K562 (cell line): ENCODE measurements at regions not wholly inside any gene's neighbourhood (a gene's known extent, or its start where the extent isn't known, plus 50 kb on each side); places are given as distances from the start of the nearest gene placed in this dataset.
A peak's percentile ranks its signal among the peaks of the same experiment; 100 is the strongest.

Experiments
- BRCA1 ChIP-seq, 2 experiments: fragments of 450-650 bp in 1 of 2; sonication (generic) in 1 of 2; formaldehyde crosslinking in 1 of 2; IDR thresholded peaks; 2 replicates each; pipeline versions ENCODE4 v1.5.0 to v1.6.1; 2017 to 2020; ENCODE audit warnings: mild to moderate bottlenecking in 1 of 2, missing genetic modification reagents in 1 of 2
- FOXM1 ChIP-seq, 2 experiments: fragments of 450-650 bp in 1 of 2; sonication (generic) in 1 of 2; formaldehyde crosslinking in 1 of 2; IDR thresholded peaks; 2 replicates each; pipeline versions ENCODE4 v1.6.1 to v1.9.0; 2017 to 2022; ENCODE audit warnings: low read depth in 2 of 2, mild to moderate bottlenecking in 2 of 2, missing genetic modification reagents in 1 of 2, moderate library complexity in 1 of 2
- GATAD2A ChIP-seq: fragments of 450-650 bp; IDR thresholded peaks from 2 replicates; pipeline ENCODE4 v1.6.1; 2017
- KDM1A ChIP-seq, 2 experiments: fragments of 450-650 bp; IDR thresholded peaks; 2 replicates each; pipeline ENCODE4 v1.6.1; 2016; ENCODE audit warnings: mild to moderate bottlenecking in 2 of 2
- MCM2 ChIP-seq: fragments of 450-650 bp; IDR thresholded peaks from 2 replicates; pipeline ENCODE4 v1.6.1; 2017; ENCODE audit warnings: low read depth, mild to moderate bottlenecking
- MXI1 ChIP-seq: IDR thresholded peaks from 2 replicates; pipeline ENCODE4 v1.6.1; 2011; ENCODE audit warnings: low read depth, mild to moderate bottlenecking, improper control_type of control experiment, low read length
- POLR2A ChIP-seq: fragments of 450-650 bp; conservative IDR thresholded peaks from 2 replicates; pipeline ENCODE4 v1.6.1; 2016
- ZZZ3 ChIP-seq: fragments of 450-650 bp; IDR thresholded peaks from 2 replicates; pipeline ENCODE4 v1.6.1; 2016; ENCODE audit warnings: antibody characterized with exemption, mild to moderate bottlenecking, moderate library complexity
- TF ChIP-seq, protein P1 (sequence below): sonication (generic); formaldehyde crosslinking; IDR thresholded peaks from 2 replicates; pipeline ENCODE4 v1.8.1; 2022; ENCODE audit warnings: missing genetic modification reagents
- TF ChIP-seq, protein P2 (sequence below): sonication (generic); formaldehyde crosslinking; IDR thresholded peaks from 2 replicates; pipeline ENCODE4 v1.8.0; 2022; ENCODE audit warnings: missing genetic modification reagents, mild to moderate bottlenecking, borderline replicate concordance
- TF ChIP-seq, protein P3 (sequence below), 2 experiments: fragments of 450-650 bp; formaldehyde crosslinking in 1 of 2; IDR thresholded peaks; 2 replicates each; pipeline versions ENCODE4 v1.4.0 to v1.6.1; 2014 to 2020; ENCODE audit warnings: mild to moderate bottlenecking in 2 of 2, borderline replicate concordance in 1 of 2, low read depth in 1 of 2
- TF ChIP-seq, protein P4 (sequence below), 3 experiments: IDR thresholded peaks in 2 of 3; conservative IDR thresholded peaks in 1 of 3; 2 replicates each; pipeline ENCODE4 v1.5.1; 2011 to 2012; ENCODE audit warnings: low read length in 3 of 3, mild to moderate bottlenecking in 3 of 3, control low read depth in 2 of 3, improper control_type of control experiment in 1 of 3, inconsistent platforms in 1 of 3, low read depth in 1 of 3, mixed read lengths in 1 of 3, moderate library complexity in 1 of 3; ENCODE audit not compliant: insufficient read depth in 2 of 3
- TF ChIP-seq, protein P5 (sequence below): sonication (generic); formaldehyde crosslinking; IDR thresholded peaks from 2 replicates; pipeline ENCODE4 v1.8.1; 2023; ENCODE audit warnings: mild to moderate bottlenecking, missing genetic modification reagents

DNA sequence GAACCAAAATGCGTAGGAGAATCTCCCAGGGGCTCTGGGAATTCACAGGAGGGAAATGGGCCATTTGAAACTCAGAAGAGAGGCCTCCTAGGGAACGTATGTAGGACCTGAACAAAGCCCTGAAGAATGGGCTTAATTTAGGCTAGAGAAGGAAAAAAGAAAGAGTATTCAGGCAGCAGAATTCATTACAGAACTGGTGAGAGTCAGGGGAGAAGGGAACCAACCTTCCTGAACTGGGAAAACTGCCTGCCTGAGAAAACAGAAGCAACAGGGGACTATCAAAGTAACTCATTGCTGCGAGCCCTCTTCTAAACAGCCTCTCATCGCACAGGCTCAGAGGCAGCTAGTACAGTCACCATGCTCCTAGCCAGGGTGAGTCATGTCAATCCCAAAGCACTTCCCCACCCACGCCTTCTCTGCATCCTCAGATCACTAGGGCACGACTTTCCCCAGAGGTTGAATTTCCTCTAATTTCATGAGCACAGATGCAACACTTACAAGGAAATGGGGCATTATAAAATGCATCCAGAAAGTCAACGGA is 98.1 kb downstream of the ADSS2 start:
- TF ChIP-seq, protein P1, sequence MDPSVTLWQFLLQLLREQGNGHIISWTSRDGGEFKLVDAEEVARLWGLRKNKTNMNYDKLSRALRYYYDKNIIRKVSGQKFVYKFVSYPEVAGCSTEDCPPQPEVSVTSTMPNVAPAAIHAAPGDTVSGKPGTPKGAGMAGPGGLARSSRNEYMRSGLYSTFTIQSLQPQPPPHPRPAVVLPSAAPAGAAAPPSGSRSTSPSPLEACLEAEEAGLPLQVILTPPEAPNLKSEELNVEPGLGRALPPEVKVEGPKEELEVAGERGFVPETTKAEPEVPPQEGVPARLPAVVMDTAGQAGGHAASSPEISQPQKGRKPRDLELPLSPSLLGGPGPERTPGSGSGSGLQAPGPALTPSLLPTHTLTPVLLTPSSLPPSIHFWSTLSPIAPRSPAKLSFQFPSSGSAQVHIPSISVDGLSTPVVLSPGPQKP (CRISPR knock-in tag), result no peak
- TF ChIP-seq, protein P2, sequence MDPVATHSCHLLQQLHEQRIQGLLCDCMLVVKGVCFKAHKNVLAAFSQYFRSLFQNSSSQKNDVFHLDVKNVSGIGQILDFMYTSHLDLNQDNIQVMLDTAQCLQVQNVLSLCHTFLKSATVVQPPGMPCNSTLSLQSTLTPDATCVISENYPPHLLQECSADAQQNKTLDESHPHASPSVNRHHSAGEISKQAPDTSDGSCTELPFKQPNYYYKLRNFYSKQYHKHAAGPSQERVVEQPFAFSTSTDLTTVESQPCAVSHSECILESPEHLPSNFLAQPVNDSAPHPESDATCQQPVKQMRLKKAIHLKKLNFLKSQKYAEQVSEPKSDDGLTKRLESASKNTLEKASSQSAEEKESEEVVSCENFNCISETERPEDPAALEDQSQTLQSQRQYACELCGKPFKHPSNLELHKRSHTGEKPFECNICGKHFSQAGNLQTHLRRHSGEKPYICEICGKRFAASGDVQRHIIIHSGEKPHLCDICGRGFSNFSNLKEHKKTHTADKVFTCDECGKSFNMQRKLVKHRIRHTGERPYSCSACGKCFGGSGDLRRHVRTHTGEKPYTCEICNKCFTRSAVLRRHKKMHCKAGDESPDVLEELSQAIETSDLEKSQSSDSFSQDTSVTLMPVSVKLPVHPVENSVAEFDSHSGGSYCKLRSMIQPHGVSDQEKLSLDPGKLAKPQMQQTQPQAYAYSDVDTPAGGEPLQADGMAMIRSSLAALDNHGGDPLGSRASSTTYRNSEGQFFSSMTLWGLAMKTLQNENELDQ, result no peak
- TF ChIP-seq KDM1A (IDR thresholded peaks at IDR 0.05) (peak in 1 of 2 experiments; percentile 27; a peak in 2 of 4 replicates), ZZZ3 (no peak), POLR2A (peak; percentile 52), MCM2 (no peak), GATAD2A (no peak), MXI1 (no peak), FOXM1 (IDR thresholded peaks at IDR 0.05; ENCODE audit: low read depth) (no peak), FOXM1 (CRISPR knock-in tag; IDR thresholded peaks at IDR 0.05; ENCODE audit: low read depth) (no peak), BRCA1 (IDR thresholded peaks at IDR 0.05) (no peak), BRCA1 (CRISPR knock-in tag; IDR thresholded peaks at IDR 0.05) (no peak)
- TF ChIP-seq, protein P3, sequence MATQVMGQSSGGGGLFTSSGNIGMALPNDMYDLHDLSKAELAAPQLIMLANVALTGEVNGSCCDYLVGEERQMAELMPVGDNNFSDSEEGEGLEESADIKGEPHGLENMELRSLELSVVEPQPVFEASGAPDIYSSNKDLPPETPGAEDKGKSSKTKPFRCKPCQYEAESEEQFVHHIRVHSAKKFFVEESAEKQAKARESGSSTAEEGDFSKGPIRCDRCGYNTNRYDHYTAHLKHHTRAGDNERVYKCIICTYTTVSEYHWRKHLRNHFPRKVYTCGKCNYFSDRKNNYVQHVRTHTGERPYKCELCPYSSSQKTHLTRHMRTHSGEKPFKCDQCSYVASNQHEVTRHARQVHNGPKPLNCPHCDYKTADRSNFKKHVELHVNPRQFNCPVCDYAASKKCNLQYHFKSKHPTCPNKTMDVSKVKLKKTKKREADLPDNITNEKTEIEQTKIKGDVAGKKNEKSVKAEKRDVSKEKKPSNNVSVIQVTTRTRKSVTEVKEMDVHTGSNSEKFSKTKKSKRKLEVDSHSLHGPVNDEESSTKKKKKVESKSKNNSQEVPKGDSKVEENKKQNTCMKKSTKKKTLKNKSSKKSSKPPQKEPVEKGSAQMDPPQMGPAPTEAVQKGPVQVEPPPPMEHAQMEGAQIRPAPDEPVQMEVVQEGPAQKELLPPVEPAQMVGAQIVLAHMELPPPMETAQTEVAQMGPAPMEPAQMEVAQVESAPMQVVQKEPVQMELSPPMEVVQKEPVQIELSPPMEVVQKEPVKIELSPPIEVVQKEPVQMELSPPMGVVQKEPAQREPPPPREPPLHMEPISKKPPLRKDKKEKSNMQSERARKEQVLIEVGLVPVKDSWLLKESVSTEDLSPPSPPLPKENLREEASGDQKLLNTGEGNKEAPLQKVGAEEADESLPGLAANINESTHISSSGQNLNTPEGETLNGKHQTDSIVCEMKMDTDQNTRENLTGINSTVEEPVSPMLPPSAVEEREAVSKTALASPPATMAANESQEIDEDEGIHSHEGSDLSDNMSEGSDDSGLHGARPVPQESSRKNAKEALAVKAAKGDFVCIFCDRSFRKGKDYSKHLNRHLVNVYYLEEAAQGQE (IDR thresholded peaks at IDR 0.05; ENCODE audit: borderline replicate concordance), result no peak
- TF ChIP-seq, protein P3 (CRISPR knock-in tag; IDR thresholded peaks at IDR 0.05; ENCODE audit: low read depth), result no peak
- TF ChIP-seq, protein P4, sequence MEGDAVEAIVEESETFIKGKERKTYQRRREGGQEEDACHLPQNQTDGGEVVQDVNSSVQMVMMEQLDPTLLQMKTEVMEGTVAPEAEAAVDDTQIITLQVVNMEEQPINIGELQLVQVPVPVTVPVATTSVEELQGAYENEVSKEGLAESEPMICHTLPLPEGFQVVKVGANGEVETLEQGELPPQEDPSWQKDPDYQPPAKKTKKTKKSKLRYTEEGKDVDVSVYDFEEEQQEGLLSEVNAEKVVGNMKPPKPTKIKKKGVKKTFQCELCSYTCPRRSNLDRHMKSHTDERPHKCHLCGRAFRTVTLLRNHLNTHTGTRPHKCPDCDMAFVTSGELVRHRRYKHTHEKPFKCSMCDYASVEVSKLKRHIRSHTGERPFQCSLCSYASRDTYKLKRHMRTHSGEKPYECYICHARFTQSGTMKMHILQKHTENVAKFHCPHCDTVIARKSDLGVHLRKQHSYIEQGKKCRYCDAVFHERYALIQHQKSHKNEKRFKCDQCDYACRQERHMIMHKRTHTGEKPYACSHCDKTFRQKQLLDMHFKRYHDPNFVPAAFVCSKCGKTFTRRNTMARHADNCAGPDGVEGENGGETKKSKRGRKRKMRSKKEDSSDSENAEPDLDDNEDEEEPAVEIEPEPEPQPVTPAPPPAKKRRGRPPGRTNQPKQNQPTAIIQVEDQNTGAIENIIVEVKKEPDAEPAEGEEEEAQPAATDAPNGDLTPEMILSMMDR (IDR thresholded peaks at IDR 0.05 in 2 of 3, conservative IDR thresholded peaks at IDR 0.05 in 1 of 3; ENCODE audit: insufficient read depth in 2 of 3, low read depth in 1 of 3, low read length in 3 of 3), result no peak
- TF ChIP-seq, protein P5, sequence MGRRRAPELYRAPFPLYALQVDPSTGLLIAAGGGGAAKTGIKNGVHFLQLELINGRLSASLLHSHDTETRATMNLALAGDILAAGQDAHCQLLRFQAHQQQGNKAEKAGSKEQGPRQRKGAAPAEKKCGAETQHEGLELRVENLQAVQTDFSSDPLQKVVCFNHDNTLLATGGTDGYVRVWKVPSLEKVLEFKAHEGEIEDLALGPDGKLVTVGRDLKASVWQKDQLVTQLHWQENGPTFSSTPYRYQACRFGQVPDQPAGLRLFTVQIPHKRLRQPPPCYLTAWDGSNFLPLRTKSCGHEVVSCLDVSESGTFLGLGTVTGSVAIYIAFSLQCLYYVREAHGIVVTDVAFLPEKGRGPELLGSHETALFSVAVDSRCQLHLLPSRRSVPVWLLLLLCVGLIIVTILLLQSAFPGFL (CRISPR knock-in tag), result no peak
